ENCODE measurements at regions not wholly inside any gene's neighbourhood (a gene's known extent, or its start where the extent isn't known, plus 50 kb on each side); places are given as distances from the start of the nearest gene placed in this dataset.

DNA sequence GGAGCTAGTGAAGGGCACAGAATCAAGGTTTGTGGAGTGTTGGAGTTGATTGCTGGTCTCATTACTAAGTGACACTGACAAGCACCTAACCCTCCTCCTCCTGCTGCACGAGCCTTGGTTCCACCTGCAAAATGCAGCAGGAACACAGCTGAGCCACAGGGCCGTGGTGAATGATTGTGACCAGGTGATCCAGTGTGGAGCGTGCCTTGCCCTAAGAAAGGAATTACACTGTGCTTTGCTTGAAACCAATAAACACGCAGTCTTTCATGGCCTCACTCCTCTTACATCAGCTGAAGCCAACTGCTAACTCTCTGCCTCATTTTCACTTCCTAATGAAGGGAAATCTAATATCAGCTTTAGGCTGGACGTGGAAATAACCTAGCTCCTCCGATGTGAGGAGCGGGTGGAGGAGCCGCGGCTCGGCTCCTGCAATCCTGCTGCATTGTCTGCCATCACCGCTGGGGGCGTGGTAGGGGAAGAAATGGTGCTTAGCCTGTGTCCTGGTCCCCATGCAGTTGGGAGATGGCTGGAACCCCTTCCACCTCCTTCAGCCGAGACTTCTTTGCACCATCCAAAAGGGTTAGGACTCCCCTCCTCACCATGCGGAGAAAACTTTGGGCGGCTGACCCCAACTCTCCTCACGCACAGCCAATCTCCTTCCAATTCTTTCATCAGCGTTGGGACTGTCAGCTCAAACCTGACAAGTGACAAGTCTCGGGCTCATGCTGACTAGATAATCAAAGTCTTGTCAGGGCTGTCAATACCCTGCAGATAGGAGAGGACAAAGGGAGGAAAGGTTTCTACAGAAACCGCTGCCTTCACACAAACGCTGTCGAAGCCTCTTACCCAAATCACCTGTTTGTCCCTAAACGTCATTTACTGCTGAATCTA is 427.9 kb downstream of the ZNF536 start:
- no peaks in the 10 kb centered on the region for H3K36me3 ChIP-seq (ENCODE audit: control insufficient read depth, insufficient read depth, low read length)
- H3K27me3 ChIP-seq (ENCODE audit: control insufficient read depth, insufficient read depth, low read length), result no peaks in the 10 kb centered on the region
- POLR2A ChIA-PET, result no interaction called here
- no peak overlapping the region for H3K4me3 ChIP-seq (ENCODE audit: low read depth, low read length)
- TF ChIP-seq, protein P1, sequence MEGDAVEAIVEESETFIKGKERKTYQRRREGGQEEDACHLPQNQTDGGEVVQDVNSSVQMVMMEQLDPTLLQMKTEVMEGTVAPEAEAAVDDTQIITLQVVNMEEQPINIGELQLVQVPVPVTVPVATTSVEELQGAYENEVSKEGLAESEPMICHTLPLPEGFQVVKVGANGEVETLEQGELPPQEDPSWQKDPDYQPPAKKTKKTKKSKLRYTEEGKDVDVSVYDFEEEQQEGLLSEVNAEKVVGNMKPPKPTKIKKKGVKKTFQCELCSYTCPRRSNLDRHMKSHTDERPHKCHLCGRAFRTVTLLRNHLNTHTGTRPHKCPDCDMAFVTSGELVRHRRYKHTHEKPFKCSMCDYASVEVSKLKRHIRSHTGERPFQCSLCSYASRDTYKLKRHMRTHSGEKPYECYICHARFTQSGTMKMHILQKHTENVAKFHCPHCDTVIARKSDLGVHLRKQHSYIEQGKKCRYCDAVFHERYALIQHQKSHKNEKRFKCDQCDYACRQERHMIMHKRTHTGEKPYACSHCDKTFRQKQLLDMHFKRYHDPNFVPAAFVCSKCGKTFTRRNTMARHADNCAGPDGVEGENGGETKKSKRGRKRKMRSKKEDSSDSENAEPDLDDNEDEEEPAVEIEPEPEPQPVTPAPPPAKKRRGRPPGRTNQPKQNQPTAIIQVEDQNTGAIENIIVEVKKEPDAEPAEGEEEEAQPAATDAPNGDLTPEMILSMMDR (IDR thresholded peaks at IDR 0.05; ENCODE audit: insufficient read depth, low read depth, low read length), result peak; percentile 53
- CTCF ChIA-PET, result interaction anchor here (0.6 to 1.3 kb wide), 3 partner anchors 15 to 313 kb away, joined by 3 to 5 read pairs (median 3); no protein-coding TSS in a partner anchor
- DNase-seq (ENCODE audit: low read depth), result no peak

DNA sequence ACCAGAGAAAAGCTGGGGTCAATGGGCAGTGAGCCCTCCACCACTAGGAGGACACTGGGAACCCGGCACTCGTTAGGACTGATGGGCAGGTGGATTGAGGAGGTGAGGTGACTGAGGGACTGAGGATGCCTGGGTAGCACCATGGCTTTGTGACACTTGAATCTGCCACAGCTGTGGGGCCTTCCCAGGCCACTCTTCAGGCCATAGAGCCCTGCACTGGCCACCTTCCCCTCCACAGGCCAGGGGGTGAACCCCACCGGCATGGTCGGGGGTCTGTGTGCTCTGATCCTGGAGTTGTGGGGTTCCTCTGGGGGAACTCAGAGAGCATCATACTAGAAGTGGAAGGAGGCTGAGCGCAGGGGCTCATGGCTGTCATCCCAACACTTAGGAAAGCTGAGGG is 423.5 kb downstream of the ZNF536 start:
- ChIA-PET CTCF (no interaction called here), POLR2A (no interaction called here)
- Histone ChIP-seq H3K27me3 (ENCODE audit: control insufficient read depth, insufficient read depth, low read length) (no peaks in the 10 kb centered on the region), H3K4me3 (ENCODE audit: low read depth, low read length) (no peak overlapping the region), H3K36me3 (ENCODE audit: control insufficient read depth, insufficient read depth, low read length) (no peaks in the 10 kb centered on the region)
- TF ChIP-seq, protein P1 (IDR thresholded peaks at IDR 0.05; ENCODE audit: insufficient read depth, low read depth, low read length), result no peak
- DNase-seq (ENCODE audit: low read depth), result no peak

DNA sequence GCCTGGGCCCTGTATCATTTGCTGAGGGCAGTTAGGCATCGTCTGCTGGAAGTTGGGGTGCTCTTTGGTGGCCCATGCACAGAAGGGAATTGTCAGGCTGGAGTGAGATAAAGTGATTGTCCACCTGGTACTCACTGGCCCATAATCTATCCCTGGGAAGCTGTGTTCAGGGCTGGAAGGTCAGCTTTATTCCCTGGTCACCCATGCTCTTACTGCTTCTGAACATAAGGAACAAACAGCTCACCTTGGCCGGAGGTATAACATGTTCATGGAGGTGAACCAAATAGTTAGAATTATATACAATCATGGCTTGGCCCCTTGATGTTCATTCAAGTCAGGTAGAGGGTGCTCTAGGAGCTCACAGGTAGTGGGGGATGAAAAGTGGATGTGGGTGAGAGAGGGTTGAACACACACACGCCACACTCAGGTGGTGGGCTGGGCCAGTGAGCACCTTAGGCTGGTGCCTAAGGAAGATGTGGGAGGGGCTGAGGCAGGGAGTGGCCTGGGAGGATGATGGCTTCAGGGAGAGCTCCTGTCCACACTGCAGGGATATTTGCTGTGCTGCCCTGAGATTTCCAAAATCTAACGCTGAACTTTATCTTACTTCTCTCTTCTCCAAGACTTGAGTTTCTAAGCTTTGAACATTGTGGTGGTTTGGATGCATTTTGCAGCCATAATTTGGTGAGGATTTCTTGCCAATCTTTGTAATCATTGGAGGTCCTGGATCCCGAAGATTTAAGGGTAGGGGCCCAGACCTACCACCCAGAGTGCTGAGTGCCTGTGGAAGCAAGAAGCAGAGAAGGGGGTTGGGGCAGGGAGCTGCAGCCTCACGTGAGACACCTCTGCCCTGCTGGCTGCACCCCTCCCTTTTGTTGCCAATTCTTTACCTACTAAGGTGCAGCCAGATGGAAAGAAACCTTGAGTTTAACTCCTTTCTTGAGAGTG is 420.6 kb downstream of the ZNF536 start:
- CTCF ChIA-PET, result interaction anchor here (1.7 kb wide), 1 partner anchor 9 kb away, joined by 6 read pairs; no protein-coding TSS in a partner anchor

DNA sequence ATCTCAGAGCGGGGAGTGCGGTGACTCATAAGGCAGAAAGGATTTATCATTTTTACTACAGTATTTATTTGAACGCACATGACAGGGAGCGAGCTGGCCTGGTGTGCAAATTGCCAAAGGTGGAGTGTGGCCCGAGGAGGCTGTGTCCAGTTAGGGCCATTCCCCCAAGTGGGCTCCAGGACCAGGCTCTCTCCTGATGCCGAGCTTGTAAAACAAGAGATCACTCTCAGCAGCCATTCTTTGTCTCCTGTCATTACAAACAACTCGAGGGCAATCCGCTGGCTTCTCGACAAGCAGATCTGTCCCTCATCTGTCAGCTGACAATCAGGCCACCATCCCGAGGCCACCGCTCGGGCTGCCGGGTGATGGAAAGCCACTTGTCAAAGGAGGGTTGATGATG is 418.9 kb downstream of the ZNF536 start:
- DNase-seq (ENCODE audit: low read depth), result no peak
- ChIA-PET CTCF (interaction anchor here (0.8 to 1.3 kb wide), 2 partner anchors 36 to 1433 kb away, joined by 3 to 4 read pairs; no protein-coding TSS in a partner anchor), POLR2A (no interaction called here)
- no peaks in the 10 kb centered on the region for H3K36me3 ChIP-seq (ENCODE audit: control insufficient read depth, insufficient read depth, low read length)
- TF ChIP-seq, protein P1 (IDR thresholded peaks at IDR 0.05; ENCODE audit: insufficient read depth, low read depth, low read length), result no peak
- H3K27me3 ChIP-seq (ENCODE audit: control insufficient read depth, insufficient read depth, low read length), result no peaks in the 10 kb centered on the region
- H3K4me3 ChIP-seq (ENCODE audit: low read depth, low read length), result no peak overlapping the region

More for the DNA sequence above, 420.6 kb downstream of the ZNF536 start:
- Histone ChIP-seq H3K27me3 (ENCODE audit: control insufficient read depth, insufficient read depth, low read length) (no peaks in the 10 kb centered on the region), H3K4me3 (ENCODE audit: low read depth, low read length) (no peak overlapping the region), H3K36me3 (ENCODE audit: control insufficient read depth, insufficient read depth, low read length) (no peaks in the 10 kb centered on the region)
- POLR2A ChIA-PET, result no interaction called here
- no peak for DNase-seq (ENCODE audit: low read depth)
- TF ChIP-seq, protein P1 (IDR thresholded peaks at IDR 0.05; ENCODE audit: insufficient read depth, low read depth, low read length), result no peak
